Loucy (cell line): ENCODE measurements at regions not wholly inside any gene's neighbourhood (a gene's known extent, or its start where the extent isn't known, plus 50 kb on each side); places are given as distances from the start of the nearest gene placed in this dataset.

Experiments
- EZH2phosphoT487 ChIP-seq: fragments of 200-600 bp; IDR thresholded peaks from 2 replicates; pipeline ENCODE4 v1.6.1; 2018; ENCODE audit warnings: antibody characterized with exemption, mild to moderate bottlenecking, moderate library complexity, borderline replicate concordance
- TF ChIP-seq, protein P1 (sequence below): fragments of 200-600 bp; sonication (generic); conservative IDR thresholded peaks from 2 replicates; pipeline ENCODE4 v1.5.1; 2014; ENCODE audit warnings: mild to moderate bottlenecking, antibody characterized with exemption, low read length

DNA sequence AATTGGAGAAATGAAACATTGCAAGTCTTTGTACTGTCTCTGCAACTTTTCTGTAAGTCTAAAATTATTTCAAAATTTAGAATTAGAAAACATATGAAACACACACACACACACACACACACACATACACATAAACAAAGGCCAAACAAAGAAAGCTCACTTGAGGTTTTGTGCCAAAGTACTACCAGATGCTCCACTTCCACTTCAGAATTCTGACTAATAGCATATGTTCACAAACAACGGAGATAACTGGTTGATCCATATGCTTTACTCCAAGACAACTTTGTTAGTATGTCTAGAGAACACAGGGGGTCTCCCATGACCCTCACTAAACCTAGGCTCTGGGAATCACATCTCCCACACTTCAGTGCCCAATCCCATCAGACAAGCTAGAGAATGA, 133.8 kb upstream of the CLEC14A start:
- TF ChIP-seq, protein P1, sequence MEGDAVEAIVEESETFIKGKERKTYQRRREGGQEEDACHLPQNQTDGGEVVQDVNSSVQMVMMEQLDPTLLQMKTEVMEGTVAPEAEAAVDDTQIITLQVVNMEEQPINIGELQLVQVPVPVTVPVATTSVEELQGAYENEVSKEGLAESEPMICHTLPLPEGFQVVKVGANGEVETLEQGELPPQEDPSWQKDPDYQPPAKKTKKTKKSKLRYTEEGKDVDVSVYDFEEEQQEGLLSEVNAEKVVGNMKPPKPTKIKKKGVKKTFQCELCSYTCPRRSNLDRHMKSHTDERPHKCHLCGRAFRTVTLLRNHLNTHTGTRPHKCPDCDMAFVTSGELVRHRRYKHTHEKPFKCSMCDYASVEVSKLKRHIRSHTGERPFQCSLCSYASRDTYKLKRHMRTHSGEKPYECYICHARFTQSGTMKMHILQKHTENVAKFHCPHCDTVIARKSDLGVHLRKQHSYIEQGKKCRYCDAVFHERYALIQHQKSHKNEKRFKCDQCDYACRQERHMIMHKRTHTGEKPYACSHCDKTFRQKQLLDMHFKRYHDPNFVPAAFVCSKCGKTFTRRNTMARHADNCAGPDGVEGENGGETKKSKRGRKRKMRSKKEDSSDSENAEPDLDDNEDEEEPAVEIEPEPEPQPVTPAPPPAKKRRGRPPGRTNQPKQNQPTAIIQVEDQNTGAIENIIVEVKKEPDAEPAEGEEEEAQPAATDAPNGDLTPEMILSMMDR: no peak
- no peak for TF ChIP-seq EZH2phosphoT487
